ENCODE measurements at regions not wholly inside any gene's neighbourhood (a gene's known extent, or its start where the extent isn't known, plus 50 kb on each side); places are given as distances from the start of the nearest gene placed in this dataset.

DNA sequence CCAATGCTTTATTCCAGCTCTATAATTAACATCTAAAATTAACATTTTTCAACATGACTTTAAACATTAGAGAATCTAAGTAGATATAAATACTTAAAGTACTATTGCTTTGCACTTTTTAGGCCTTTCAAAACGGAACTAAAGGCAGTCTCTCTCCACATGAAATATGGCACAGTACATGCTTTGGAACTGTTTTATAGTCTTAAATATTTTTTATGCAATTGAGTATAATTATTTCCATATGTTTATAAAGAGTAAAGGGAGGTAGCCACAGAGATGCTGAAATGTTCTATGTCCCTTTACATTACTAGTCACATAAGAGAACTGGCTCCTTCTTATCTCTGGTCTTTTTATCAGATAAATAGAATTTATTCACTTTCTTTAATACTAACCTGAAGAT, 674.0 kb downstream of the PLCL1 start:
- DNase-seq, result no peak

DNA sequence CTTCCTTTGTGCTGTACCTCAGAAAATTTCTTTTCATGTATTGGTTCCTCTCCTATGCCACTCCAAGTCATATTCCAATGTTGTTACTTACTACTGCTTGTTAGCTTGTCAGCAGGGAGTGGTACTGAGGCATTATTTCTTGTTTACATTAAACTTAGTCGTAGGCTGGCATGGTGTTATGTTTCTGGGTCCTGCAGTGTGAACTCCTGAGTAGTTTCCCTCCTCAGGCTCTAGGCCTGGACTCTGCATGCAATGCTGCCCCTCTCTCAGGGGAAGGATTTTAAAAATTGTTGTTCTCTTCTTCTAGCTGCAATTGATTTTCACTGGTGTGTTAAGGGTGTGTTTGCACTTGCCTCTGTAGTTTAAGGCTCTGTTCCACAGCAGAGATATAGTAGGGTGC, 671.6 kb downstream of the PLCL1 start:
- no peak for DNase-seq

DNA sequence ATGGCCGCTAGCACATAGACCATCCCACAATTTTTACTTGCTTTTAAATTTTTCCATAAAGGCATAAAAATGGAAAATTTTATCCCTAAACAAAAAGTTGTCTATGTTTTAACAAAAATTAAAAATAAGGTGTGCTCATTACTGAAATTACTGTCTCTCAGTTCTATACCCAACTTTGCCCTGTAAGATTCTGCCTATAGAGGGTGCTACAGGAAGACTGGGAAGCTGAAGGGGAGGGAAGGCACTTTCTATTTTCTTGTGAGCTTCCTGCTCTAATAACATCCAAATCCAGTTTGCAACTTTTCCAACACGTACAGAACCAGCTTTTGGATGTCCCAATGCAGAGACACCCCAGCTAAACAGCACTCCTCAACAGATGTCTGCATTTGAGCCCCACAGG, 666.9 kb downstream of the PLCL1 start:
- no peak for DNase-seq

DNA sequence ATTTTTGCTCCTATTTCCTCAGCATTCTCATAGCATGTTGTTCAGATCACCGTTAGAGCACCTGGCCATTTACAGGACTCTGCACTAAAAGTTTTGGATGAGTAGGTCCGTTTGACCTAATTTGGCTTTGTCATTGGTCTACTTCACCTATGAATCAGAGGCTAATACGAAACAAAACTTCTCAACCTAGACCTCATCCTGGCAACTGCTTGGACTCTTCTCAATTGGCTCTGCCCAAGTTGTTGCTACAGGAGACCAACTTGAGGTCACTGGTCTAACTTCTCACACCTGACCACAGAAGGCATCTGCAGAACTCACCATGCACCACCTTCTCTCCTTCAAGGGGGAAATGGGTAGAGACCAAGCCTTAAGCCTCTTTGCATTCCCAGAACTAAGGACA, 663.7 kb downstream of the PLCL1 start:
- no peak for DNase-seq

DNA sequence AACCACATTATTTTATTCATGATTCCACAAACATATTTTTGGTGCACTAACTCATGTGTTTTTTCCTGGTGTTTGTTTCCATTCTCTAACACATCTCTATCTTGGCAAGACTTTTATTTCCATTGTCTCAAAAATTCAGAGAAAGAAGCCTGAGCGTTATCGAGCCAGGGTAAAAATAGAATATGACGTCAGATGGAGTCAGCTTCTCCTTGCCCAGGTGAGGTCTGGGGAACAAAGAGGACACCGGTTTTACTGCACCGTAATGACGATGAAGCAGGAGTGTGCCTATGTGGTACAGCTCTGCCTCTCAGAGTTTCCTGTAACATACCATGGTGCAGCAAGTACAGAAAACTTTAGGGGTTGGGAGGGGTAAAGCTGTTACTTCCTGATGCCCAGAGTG, 661.6 kb downstream of the PLCL1 start:
- DNase-seq, result no peak

DNA sequence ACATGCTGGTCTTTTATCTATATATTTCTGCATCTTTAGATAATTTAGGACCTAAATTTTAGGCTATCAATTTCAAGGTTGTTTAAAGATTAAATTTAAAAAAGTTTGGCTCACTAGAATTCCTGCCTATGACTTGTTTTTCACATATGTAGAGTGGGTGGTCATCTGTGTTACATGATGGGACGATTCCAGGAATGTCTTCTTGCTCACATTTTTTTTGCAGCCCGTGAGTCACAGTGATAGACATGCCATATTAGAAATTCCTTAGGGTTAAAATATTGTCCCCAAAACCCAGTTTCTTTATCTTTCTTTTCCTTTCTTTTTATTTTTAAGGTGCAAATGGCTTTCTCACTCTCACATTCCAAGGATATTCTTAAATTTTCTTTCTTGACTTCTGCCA, 652.0 kb downstream of the PLCL1 start:
- no peak for DNase-seq

DNA sequence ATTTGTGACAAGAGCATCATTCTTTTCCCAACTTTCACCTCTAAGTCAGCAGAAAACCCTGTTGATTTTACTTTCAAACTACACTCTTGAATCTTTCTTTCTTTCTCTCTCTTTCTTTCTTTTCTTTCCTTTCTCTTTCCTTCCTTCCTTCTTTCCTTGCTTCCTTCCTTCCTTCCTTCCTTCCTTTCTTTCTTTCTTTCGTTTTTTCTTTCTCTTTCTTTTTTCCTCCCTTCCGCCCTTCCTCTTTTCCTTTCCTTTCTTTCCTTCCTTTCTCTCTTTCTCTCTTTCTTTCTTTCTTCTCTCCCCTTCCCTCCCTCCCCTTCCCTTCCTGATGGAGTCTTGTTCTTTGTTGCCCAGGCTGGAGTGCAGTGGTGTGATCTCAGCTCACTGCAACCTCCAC, 649.5 kb downstream of the PLCL1 start:
- no peak for DNase-seq

DNA sequence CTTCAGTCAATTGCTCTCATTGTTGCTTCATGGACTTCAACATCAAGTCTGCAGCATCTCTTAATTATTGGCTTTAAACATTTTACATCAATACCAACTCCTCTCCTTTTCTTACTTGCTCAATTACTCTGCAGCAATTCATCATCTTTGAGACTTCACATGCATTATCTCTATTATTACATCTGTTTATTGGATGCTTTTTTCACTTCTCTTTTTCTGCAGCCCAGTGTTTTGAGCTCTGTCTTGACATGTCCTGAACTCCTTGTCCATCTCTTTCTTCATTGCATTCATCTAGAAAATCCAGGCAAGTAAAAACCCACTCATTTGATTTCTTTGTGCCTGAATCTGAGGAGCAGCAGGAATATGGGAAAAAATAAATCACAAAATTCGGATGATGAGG, 647.9 kb downstream of the PLCL1 start:
- no peak for DNase-seq

DNA sequence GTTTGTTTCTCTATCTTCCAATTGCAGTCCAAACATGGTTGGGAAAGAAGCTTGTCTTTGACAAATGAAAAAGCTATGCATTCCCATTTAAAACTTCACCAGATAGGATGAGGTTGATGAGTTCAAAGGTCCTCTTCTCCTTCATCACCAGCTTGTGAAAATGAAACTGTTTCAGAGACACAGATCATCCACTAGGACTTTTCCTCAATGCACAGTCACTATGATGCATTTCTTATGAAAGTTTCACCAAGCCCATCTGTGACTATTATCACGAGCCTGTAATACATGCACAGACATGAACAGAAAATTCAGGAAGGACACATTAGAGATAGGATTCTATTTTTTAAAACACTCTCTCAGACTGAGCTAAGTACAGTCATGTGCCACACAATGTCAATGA, 644.4 kb downstream of the PLCL1 start:
- DNase-seq, result no peak

DNA sequence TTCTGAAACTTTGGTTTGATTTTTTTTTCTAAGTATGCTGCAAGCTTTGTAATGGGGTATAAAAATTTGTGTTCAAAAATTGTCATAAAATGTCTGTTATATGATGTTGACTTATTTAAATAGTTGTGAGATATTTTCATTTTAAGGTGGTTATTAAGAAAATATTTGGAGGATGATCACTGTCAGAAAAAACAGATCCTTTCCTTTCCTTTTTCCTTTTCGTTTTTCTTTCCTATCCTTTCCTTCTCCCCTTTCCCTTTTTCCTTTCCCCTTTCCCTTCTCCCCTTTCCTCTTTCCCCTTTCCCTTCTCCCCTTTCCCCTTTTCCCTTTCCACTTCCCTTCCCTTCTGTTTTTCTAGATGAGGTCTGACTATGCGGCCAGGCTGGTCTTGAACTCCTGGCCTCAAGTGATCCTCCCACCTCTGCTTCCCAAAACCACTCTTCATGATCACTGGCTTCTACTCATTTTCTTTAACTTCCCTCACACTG, 640.5 kb downstream of the PLCL1 start:
- DNase-seq, result no peak

DNA sequence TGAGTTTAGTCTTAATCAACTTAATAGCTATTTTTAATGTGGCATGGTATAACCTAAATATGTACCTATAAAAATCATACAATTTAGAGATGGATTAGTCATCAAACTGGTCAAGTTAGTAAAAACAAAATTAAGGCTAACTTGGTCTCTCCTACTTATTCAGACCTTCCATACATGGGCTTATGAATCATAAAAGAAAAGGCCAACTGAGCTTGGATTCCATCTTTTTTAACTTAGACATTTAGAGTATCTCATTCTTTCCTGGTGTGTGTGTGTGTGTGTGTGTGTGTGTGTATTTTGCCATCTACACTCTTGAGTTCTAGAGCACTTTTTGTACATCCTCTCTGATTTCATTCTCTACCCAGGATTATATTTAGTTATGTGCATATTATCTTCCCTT, 637.5 kb downstream of the PLCL1 start:
- DNase-seq, result no peak

DNA sequence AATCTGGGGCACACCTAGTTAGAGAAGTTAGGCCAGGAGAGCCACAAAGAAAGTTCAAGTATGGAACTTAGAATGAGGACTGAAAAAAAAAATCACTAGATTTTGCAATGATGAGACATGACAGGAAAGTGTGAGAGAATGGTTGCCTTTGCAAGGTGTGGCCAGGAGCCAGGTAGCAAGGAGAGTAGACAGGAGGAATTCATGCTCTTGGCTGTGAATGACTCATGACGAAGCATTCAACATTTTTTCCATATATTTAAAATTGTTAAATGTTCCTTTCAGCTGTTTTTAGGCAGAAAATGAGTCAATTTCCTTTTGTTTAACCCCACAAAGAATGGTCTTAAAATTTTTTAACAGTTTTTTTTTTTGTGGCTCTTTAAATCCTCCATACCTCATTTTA, 636.9 kb downstream of the PLCL1 start:
- DNase-seq, result no peak

DNA sequence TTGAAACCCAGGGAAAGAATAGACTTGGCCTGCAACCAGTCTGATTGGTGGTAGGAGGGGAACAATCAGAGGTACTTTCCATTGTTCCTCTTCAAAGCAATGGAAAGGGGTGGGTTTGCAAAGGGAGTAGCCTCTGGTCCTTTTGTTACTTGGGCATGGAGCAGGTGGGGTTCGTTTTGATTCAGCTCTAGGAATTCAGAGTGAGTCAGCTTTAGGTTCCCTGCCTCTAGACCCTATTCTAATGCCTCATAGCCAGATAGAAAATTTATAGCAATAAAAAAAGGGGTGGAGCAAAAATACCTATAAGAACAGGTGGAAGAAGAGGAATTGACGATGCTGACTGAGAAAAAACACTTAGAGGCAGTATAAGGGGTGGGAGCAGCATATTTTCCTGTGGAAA, 636.4 kb downstream of the PLCL1 start:
- no peak for DNase-seq

DNA sequence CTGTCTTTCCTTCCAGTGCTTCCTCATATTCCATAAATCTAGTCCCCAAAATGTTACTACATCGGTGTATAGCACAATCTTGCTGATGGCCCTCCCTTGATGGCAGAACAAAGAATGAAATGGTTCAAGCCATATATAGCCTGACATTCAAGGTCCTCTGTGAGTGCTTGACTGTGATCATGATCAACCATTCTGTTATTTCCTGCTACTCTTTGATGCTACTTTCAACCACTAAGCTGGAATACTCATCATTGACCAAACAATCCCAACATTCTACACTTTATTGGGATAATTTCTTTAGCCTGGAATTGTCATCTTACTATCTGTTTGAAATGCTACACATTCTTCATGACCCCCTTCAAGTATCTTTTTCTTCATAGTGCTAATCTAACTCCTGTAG, 633.9 kb downstream of the PLCL1 start:
- no peak for DNase-seq

DNA sequence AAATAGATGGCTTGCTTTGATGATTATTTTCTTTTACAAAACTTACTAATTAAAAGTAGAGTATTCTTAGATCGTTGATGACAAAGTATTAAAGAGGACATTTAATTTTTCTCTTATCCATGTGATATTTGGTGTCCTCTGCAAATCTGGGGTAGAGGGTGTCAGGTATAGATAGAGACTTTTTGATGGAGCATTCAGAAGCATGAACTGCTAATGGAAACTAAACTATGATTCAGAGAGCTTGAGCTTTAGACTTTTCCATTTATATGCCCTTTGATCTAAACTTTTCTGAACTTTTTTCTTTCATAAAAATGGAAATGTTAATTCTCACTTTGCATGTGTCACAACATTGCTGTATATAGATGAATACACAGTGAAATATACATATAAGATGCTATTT, 619.7 kb downstream of the PLCL1 start:
- DNase-seq, result no peak

DNA sequence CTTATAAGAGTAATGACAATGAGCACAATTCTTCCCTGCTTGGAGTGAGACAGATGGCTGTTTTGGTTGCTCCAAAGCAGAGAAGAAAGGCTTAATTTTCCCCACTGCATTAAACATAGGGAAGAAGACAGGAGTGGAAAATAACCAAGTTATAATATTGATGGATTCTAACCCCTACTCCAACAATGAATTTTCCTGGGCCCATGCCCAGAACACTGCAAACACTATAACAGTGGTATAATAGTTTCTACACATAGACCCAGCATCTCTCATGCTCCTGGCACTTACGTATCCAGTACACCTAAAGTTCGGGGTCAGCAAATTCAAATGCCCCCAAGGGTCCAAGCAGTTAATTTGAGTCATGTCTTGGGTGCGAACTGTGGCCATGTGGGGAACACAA, 613.4 kb downstream of the PLCL1 start:
- no peak for DNase-seq

DNA sequence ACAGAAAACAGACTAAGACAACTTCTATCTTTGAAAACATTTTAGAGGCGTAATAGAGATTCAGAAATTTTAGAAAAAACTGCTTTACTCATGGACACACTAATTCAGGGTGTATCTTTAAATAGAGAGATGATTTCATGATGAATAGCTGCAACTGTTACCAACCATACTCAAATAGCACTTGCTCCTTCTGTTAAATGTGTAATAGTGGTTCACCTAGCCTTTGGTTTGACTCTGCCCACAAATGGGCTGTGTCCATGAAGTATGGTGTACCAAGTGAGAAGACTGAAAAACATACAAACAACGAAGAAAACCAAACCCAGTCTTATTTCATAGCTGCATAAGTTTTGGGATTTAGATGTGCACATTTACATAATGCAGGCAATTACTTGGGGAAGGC, 610.6 kb downstream of the PLCL1 start:
- DNase-seq, result no peak

DNA sequence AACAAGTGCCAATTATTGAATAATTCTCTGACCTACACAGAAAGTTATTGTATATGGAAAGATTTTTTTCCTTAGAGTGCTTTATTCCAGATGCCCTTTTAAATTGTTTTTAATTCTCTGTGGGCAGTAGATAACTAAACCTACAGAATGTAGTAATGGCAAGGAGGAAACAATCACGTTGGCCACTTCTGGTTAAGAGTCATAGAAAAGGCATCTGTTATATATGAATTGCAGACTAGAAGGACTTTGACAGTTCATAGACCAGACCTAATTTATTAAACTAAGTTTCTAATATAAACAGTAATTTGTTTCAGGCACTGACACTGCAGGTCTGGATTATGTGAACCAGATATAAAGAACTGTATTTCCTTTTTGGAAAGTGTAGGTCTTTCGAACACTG, 607.5 kb downstream of the PLCL1 start:
- no peak for DNase-seq

DNA sequence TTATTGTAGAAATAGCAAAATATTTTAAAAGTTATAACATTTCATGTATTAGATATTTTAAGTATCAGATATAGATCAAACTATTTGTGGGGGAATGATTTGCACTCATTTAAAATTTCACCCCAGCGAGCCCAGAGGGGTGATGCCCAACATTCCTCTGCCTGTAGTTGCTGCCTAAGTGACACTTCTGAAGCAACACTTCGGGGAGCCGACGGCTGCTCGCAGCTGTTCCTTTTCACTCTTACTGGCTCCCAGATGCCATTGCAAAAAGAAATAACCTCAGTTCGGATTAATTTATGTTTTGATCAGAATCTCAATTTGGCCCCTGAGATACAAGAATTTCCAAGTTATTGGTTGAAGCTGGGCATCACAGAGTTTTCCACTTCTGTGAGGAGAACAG, 603.8 kb downstream of the PLCL1 start:
- no peak for DNase-seq

DNA sequence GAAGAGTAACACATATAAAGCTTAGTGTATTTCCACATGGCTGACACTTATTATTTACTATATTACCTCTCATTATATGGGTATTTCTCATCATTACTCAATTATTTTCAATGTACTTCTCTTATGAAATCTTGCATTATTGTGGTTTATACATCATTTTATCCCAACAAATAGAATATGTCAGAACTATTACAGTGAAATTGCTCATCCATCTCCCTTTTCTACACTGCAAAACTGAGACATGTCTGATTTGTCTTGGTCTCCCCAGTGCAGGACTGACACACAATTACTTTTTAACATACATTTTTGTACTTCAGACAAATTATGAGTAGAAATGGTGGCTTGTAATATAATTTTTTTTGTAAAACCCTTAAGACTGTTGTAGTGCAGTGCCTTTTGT, 600.9 kb downstream of the PLCL1 start:
- no peak for DNase-seq

DNA sequence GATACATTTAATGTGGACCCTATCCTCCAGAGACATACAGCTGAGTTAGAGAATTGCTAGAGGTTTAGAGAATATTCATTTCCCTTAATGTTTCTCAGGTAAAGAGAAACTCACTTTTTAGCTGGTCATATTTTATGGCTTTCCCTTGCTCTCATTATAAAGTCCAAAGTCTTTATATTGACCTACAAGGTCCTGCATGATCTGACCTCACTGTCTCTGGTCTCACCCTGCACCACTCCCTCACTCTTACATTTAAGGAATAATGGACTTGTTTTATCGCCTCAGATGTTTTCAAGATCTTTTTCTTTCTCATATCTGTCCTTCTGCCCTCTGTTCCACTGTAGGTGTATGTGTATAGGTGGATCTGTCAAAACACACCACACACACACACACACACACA, 597.3 kb downstream of the PLCL1 start:
- no peak for DNase-seq

DNA sequence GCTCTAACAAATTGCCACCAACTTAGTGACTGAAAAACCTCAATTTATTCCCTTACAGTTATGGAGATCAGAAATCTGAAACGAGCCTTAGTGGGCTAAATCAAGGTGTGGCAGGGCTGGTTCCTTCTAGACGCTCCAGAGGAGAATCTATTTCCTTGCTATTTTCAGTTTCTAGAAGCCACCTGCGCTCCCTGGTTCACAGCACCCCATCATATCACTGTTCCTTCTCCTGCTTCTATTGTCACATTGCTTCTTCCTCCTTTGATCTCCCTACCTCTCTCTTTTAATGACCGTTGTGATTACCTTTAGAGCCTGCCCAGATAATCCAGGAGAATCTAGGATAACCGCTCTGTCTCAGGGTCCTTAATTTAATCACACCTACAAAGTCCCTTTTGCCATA, 596.6 kb downstream of the PLCL1 start:
- no peak for DNase-seq

DNA sequence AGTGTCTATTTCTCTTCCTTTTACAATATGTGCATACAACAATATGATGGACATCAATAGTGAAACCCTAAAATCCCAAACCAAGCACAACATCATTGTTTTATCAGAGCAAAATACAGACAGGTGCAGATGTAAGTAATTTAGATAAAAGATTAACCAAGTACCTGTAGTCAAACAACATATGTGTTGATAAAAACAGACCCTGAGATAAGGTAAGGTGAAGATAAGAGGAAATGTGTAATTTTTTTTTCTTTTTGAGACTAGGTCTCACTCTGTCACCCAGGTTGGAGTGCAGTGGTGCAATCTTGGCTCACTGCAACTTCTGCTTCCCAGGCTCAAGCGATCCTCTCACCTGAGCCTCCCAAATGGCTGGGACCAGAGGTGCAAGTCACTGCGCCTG, 589.8 kb downstream of the PLCL1 start:
- DNase-seq, result no peak

DNA sequence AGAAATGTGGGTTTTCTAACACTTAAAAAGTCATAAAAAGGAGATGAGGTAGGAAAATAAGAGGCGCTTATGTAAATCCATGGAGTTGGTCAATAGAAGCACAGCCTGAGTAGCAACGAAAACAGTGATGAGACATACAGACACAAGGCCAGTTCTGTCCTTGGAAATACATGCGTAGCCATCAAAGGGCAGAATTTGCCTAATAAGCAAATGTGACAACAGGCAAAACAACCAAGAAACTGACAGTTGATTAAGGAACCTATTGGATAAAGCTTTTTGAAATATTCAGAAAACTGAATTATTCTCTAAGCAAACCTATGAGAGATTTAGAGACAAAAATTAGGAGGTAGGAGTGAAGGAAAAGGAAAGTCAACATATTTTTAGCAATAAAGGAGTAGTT, 586.3 kb downstream of the PLCL1 start:
- no peak for DNase-seq

DNA sequence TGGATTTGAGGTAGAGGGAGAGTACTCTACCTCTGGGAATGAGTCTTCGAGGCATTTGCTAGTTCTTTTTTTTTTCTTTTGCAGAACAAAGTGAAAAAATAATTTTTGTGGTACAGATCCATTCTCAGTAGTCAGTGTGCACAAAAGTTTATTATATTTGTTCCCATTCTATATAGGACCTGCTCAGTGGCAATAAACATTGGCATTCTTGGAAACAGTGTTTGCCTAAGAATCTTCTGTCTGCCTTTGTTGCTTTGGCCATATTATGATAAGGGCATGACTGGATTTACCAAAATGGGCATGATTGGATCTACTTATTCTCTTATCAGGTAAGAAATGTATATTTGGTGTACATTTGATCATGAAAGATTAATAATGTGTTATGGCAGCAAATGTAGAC, 583.3 kb downstream of the PLCL1 start:
- no peak for DNase-seq

DNA sequence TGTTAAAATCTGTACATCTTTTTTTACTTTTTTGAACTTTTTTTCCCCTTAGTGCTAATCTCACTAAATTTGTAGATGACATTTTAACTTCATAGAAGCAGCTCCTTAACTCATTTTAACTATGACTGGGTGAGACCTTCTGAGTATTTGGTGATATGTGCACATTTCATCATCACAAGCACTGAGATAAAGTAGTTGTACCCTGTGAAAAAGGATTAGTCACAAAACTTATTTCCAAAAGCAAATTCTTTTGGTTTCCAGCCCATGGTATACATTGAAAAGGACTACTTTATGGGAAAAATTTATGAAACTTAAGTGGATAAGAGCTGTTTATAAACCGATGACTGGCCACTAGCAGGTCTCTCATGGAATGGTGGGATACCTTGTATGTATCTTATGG, 581.5 kb downstream of the PLCL1 start:
- no peak for DNase-seq
